GM19468 (cell line): ENCODE measurements at regions not wholly inside any gene's neighbourhood (a gene's known extent, or its start where the extent isn't known, plus 50 kb on each side); places are given as distances from the start of the nearest gene placed in this dataset.

ENCODE experiments used
- ATAC-seq: cut with Tn5 transposase; IDR thresholded peaks from one replicate; pipeline ENCODE4 v1.9.1; 2021; ENCODE audit warnings: mild to moderate bottlenecking, moderate library complexity, moderate number of reproducible peaks; ENCODE audit not compliant: unreplicated experiment; ENCODE audit errors: extremely low read depth

DNA sequence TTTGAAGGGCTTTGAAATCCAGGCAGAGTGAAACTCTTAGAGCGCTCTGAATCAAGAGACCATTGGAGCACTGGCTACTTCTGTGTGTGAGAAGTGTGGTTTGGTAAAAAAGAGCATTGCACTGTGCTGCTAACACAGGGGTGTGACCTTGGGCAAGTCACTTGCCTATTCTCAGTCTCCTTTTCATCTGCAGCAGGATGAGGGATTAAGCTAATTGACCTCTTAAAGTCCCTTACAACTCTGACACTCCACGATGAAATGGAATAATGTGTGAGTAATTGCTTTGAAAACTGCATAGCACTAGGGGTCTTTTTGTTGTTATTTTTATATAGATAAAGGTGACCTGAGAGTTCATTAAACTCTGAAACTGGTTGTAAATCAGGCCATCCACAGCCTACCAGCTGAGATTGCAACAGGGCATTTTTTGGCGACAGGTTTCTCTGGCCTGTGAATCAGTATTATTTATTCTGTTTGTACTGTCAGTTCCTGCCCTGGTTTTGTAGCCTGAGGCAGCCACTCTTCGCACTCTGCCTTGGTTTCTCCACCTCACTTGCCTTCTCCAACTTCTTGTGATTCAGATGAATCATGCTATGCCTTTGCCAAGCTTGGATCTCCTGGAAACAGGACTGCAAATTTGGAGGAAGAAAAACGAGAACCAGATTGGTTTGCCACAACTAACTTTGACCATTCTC lies 159.9 kb upstream of the PARP11 start:
- no peak for ATAC-seq

DNA sequence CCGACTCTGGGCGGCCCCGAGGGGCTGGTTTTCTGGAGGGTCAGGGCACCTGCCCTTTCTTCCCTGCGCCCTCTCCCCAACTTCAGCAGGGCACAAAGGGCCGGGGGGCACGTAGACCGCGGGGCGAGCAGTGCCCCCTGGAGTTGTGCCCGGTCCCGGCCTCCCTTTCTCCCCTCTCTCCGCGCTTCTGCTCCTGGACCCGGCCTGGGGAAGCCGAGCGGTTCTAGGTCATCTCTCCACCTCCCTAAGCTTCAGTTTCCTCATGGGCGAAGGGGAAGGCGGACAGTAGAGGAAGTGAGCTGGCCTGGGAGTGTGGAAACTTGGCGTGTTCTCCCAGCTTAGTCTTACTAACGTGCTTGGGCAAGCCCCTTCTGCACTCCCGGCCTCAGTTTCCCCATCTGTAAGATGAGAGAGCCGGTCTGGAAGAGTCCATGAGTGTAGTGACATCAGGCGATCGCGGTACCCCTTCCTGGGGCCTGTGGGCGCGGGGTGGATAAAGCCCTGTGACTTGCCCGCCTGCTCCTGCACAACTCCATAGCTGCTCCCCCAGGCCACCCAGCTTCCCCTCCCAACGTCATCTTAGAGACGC lies 158.6 kb upstream of the PARP11 start:
- ATAC-seq, result no peak

- peak; percentile 59 for ATAC-seq
Measured at GRCh38 chr12:4030929-4031702, 157.9 kb upstream of the PARP11 start.

- ATAC-seq, result no peak
Measured at GRCh38 chr12:4027412-4027811, 154.2 kb upstream of the PARP11 start.

DNA sequence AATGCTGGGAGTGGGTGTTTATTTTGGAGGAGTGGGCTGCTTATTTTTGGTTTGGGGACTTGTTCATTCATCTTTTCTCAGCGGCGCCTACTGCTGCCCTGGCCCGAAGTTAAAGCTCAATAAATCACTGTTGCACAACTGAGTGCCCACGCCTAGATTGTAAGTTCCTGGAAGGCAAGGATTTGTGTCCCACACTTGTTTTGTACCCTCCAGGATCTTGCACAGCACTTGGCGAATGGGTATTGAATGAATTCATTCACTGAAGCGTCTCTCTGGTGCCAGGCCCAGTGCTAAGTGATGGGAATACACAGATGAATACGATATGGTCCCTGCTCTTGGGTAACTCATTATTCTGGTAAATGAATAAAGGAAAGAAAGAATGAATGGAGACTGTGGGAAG lies 153.3 kb upstream of the PARP11 start:
- ATAC-seq, result no peak

- no peak for ATAC-seq
Measured at GRCh38 chr12:4026020-4026358, 152.8 kb upstream of the PARP11 start.

- no peak for ATAC-seq
Measured at GRCh38 chr12:4025181-4026019, 152.2 kb upstream of the PARP11 start.

DNA sequence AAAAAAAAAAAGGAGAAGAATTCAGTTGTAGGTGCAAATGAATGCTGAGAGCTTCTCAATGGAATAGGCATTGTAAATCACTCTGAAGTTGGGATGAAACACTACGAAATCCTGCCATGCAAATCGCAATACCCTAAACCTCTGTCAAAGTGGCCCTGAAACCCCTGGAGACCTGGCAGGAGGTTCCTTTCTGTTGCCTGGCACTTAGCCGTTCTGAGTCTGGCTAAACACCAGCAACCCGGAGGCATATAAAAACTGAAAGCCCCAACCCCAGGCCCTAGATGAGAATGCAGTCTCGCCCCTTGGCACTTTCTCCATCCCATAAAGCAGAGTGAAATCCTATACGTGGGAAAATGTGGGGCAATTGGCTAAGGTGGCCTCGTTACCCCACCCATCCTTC lies 151.5 kb upstream of the PARP11 start:
- no peak for ATAC-seq

DNA sequence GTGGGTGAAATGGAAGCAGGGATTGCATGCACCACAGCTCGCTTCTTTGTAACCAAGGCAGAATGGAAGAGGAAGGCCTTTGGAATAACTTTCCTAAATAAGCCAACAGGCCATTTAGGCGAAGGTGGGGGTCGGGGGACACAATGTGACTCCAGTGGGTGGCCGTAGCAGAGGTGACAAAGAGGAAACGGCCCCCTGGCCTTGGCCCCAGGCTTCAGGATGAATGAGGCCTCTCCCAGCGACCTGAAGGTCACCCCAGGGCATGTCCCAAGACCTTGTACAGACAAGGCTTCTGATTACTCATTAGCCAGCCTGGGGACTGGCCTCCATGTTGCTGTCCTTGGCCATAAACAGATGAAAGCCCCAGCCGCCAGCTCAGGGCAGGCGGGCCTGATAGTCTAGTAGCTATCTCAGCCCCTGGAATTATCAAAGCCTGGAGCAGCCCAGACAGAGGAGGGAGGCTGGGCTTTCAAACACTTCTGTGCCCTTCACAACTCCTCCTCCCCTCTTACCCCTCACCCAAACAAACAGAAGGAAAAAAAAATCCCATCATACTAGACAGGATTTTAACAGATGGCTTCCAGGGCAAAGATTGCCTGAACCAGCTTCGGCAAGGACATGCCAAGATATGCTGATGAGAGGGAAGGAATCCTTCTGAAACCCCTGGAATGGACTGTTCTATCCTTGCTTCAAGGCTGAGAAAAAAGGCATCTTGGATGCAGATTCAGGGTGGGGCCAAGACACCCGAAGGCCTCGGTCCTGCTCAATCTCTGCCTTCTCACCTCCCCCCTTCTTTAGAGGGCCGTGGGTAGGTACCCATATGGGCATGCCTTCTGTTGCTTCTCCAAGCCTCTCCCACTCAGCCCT lies 142.3 kb upstream of the PARP11 start:
- ATAC-seq, result no peak

GRCh38 chr12:4014858-4015224 lies 141.6 kb upstream of the PARP11 start:
- ATAC-seq, result no peak

GRCh38 chr12:4014444-4014843 lies 141.2 kb upstream of the PARP11 start:
- no peak for ATAC-seq

GRCh38 chr12:4012977-4013968 lies 140.1 kb upstream of the PARP11 start:
- no peak for ATAC-seq

- ATAC-seq, result no peak
Measured at GRCh38 chr12:4012073-4012472, 138.9 kb upstream of the PARP11 start.

DNA sequence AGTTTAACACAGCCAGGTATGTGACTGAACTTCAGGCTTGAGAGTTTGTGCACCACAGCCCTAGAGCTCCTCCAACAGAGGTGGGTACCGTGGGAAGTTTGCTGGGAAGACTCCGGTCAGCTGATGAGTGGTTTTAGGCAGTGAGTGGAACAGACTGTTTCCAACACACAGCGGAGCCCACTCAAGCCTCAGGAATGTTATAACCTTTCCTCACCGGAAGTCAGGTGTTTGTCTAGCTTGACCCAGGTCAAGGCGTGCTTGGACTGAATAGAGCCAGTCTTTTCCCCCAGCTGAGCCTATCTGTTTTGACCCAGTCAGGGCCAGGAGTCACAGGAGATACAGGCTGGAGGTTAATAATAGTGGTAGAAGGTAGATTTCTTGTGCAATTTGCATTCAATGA lies 138.4 kb upstream of the PARP11 start:
- ATAC-seq, result no peak

- no peak for ATAC-seq
Measured at GRCh38 chr12:4009979-4010704, 136.9 kb upstream of the PARP11 start.

DNA sequence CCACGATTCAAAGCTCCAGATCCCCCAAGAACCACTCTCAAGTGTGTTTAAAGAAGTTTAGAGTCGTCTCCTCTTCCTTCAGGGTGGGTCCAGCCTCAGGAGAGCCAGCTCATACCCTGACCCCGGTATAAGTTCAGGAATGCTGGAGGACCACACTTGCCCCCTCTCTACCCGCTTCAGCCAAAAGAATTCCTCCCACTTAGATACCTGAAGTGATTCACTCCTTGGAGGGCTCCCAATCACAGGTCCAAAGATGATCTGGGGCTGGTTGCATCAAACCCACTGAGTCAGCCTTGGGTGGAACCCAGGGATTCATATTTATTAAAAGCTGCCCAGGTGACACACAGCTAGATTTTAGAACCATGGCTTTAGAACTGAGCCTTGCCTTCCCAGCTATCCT lies 133.5 kb upstream of the PARP11 start:
- no peak for ATAC-seq

DNA sequence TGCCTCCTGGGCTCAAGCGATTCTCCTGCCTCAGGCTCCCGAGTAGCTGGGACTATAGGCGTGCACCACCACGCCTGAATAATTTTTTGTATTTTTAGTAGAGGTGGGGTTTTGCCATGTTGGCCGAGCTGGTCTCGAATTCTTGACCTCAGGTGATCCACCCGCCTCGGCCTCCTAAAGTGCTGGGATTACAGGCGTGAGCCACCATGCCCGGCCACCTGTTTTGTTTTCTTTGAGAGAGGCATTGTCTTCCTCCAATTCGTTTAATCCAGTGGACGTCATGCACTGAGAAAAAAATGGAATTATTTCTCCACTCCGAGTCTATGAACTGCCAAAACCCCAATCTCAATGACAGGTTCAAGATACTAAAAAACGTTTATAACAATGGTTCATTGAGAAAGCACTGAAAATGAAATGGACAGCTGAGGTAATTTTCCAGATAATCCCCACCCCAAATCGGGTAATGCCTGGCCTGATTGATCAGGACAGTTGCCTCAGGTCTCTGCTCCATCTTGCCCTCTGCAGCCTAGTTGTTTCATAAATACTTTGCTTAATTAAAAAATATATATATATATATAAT lies 132.7 kb upstream of the PARP11 start:
- no peak for ATAC-seq

- ATAC-seq, result no peak
Measured at GRCh38 chr12:4003576-4003975, 130.4 kb upstream of the PARP11 start.
